GM11168 (cell line): ENCODE measurements at regions not wholly inside any gene's neighbourhood (a gene's known extent, or its start where the extent isn't known, plus 50 kb on each side); places are given as distances from the start of the nearest gene placed in this dataset.
"Not testable (repeated sequence)": the region's sequence is repeated elsewhere in the genome, so short reads cannot be mapped to it uniquely, and the experiment has no call there.

ENCODE experiments used
- in situ Hi-C: fragments of 300-500 bp; cut with MboI; formaldehyde crosslinking; loops from one replicate; pipeline ENCODE4 v1.12.0; 2022; ENCODE audit warnings: low sequenced_read_pairs; ENCODE audit not compliant: unreplicated experiment

DNA sequence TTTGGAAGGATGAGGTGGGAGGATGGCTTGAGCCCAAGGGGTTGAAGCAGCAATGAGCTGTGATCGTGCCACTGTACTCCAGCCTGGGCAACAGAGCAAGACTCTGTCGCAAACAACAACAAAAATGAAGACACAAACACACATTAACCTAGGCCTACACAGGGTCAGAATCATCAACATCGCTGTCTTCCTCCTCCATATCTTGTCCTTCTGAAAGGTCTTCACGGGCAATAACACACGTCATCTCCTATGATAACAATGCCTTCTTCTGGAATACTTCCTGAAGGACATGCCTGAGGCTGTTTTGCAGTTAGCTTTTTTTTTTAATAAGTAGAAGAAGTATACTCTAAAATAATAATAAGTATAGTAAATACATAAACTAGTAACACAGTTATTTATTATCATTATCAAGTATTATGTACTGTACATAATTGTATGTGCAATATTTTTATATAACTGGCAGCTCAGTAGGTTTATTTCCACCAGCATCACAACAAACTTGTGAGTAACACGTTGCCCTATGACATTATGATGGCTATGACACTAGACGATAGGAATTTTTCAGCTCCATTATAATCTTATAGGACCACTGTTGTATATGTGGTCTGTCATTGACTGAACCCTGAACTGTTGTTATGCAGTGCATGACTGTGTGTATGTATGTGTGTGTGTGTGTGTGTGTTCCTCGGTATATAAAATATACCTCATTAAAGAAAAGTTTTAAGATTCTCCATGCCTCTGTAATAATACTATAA, 69.2 kb upstream of the MAML3 start:
- in situ Hi-C loops: no loop called here

DNA sequence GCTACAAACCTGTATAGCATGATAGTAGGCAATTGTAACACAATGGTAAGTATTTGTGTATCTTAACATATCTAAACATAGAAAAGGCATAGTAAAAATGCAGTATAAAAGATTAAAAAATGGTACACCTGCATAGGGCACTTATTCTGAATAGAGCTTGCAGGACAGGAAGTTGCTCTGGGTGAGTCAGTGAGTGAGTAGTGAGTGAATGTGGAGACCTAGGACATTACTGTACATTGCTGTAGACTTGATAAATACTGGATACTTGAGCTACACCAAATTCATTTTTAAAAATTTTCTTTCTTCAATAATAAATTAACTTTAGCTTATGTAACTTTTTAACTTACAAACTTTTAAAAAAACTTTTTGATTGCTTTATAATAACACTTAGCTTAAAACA, 68.2 kb upstream of the MAML3 start:
- in situ Hi-C loops: no loop called here

DNA sequence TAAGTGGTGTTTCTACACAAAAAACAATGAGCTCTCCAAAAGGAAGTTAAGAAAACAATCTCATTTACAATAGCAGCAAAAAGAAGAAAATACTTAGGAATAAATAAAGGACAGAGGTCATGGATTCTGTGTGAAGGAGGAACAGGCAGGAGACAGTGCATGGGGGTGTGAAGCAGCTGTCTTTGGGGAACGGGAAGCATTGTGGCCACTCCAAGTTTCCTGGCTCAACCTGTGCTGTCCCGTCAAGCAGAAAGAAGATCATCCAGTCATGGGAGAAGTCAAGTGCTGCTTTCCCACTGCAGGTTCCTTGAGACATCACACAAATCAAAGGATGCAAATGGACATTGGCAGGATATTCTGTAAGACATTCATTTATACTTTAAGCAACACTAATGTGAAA, 66.1 kb upstream of the MAML3 start:
- in situ Hi-C loops: no loop called here

DNA sequence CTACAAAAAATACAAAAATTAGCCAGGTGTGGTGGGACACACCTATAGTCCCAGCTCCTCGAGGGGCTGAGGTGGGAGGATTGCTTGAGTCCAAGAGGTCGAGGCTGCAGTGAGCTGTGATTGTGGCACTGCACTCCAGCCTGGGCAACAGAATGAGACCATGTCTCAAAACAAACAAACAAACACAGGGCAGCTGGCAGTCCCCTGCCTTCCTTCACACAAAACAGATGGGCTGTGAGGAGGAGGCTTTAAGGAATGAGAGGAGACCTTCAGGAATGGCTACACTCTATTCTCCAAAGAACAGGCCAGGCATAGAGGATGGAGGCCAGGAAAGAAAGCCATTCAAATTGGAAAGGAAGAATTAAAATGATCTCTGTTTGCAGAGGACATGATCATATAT, 65.6 kb upstream of the MAML3 start:
- in situ Hi-C loops: no loop called here

DNA sequence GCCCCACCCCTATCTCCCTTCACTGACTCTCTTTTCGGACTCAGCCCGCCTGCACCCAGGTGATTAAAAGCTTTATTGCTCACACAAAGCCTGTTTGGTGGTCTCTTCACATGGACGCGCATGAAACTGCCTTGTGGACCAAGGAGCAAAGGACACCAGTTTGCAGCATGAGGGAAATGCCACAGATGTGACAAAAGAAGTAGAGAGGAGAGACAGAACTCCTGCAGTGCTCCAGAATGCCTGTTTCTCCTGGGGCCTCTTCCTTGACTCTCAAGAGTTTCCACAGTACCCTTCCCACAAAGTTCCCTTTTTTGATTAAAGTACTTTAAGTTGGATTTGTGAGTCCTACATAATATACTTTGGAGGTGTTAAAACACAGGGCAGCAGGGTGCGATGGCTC, 65.1 kb upstream of the MAML3 start:
- in situ Hi-C loops: not testable (repeated sequence)

DNA sequence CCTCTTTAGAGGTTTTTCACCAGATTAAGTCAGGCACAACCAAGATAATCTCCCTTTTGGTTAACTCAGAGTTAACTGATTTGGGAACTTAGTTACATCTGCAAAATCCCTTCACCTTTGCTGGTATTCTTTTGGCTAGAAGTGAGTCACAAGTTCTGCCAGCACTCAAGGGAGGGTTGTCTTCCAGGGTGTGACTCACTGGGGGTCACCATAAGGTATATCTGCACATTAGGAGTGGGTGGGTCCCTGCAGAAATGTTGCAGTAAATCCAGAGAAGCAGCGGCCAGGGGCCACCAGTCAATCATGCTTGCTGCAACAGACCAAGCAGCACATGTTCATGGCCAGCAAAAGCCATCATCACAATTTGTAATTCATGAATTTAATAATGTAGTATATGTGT, 59.8 kb upstream of the MAML3 start:
- in situ Hi-C loops: no loop called here

DNA sequence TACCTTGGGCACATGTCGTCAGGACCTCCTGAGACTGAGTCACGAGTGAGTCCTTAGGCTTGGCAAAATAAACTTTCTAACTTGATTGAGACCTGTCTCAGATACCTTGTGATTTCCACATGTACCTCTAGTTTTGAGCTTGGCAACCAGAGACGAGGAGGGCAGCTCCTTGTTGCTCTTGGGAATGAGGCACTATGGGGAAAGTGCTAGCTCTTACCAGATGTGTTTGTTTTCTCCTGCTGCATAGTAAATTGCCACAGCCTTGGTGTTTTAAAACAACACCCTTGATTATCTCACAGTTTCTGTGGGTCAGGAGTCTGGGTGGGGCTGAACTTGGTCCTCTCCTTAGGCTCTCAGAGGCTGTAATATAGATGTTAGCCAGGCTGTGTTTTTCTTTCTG, 59.1 kb upstream of the MAML3 start:
- in situ Hi-C loops: no loop called here

DNA sequence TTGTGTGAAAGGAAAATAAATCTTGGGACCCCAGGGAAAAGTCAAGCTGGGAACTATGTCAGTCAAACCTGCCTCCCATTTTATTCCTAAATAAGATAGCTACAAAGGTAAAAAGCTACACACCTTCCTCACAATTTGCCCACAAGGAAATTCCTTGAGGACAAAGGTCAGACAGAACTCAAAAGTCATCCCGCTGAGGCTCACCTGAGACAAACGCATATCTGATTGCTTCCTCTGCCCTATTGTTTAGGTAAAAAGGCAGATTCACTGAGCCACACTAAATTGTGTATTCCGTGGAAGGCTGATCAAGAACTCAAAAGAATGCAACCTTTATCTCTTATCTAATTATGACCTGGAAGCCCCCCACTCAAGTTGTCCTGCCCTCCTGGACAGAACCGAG, 58.7 kb upstream of the MAML3 start:
- in situ Hi-C loops: no loop called here

DNA sequence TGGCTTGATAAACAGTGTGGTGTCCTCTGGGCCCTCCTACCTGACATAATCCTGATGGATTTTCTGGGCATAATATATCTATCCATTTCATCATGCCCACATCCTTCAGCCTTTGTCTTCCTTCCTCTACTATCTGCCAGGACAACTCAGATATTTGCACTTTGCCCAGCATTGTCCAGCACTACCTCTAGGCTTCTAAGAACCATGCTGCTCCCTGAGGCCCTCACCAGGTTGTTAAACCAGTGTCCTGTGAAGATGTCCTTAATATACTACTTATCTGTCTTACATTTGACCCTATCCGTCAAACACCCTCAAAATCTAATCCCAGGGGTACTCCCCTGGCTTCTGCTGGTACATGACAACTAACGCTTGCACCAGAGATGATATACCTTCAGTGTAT, 58.2 kb upstream of the MAML3 start:
- in situ Hi-C loops: no loop called here

DNA sequence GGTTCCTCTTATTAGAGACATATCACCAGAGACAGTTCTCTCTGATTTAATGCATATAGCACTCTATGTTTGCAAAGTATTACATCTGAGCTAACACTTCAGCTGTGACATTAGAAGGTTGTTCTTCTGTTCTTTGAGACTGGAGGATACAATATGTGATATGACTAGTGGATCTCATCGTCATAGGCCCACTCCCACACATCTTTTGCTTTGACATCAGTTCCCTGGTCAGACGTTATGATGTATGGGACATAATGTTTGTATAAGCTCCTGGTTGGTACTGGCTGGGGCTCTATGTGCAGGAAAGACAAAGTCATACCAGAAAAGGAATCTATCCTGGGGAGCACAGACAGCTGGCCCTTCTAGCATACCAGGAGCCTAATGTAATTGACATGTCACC, 57.7 kb upstream of the MAML3 start:
- in situ Hi-C loops: no loop called here

DNA sequence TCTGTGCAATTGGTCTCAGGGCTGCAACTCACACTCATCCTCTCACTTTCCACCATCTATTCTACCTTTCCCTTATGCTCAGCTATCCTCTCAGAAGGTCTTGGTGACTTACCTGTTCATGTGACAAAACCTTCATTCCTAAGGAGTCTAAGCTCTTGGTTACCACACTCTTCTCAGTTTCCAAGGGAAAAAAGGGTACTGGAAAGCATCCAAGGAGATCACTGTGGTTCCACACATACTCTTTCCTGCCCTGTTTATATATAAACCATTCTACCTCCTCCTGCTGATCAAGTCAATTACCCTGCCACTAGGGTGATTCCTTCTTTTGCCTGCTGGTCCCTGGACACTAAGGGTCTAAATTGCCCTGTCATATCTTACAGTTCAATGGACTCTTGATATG, 57.2 kb upstream of the MAML3 start:
- in situ Hi-C loops: no loop called here

DNA sequence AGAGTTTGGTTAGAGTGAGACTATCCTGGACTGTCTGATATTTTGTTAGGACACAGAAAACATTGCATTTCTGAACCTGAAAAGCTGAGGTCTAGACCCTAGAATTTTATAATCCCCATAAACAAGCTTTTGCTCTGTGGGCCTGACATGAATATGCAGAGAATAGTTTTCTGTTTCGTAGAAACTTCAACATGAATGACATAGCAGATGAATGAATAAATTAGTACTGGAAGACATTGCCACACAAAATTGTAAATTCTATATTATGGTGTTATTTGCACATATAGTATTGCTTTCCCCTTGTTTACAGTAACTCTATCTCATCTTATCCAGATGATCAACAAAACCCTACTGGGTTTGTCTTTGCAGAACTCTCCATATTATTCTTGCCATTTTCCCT, 54.9 kb upstream of the MAML3 start:
- in situ Hi-C loops: no loop called here
